BE2C (cell line): ENCODE measurements at regions not wholly inside any gene's neighbourhood (a gene's known extent, or its start where the extent isn't known, plus 50 kb on each side); places are given as distances from the start of the nearest gene placed in this dataset.

ENCODE experiments used
- DNase-seq: peaks from one replicate; pipeline ENCODE4 v3.0.0-alpha.2; 2020
- H3K27me3 ChIP-seq: fragments of 250-450 bp; sonication (Bioruptor Pico); 2 replicates; pipeline ENCODE4 v1.5.1; 2020; ENCODE audit warnings: mild to moderate bottlenecking
- H3K36me3 ChIP-seq: fragments of 250-450 bp; sonication (Bioruptor Pico); 2 replicates; pipeline ENCODE4 v1.5.1; 2020; ENCODE audit warnings: mild to moderate bottlenecking
- H3K4me1 ChIP-seq: fragments of 250-450 bp; sonication (Bioruptor Pico); 2 replicates; pipeline ENCODE4 v1.5.1; 2020
- H3K4me3 ChIP-seq: 2 replicates; pipeline ENCODE4 v1.5.1; 2011; ENCODE audit warnings: low read depth, low read length
- H3K9me3 ChIP-seq: fragments of 250-450 bp; sonication (Bioruptor Pico); 2 replicates; pipeline ENCODE4 v1.5.1; 2020
- CTCF ChIP-seq: IDR thresholded peaks from 2 replicates; pipeline ENCODE4 v1.5.1; 2012; ENCODE audit warnings: mild to moderate bottlenecking, low read depth, low read length

- no peak for TF ChIP-seq CTCF
- H3K27me3 ChIP-seq, result no peaks in the 10 kb centered on the region
- peak; percentile 35 for DNase-seq
- H3K9me3 ChIP-seq, result no peaks in the 10 kb centered on the region
- H3K4me3 ChIP-seq, result no peak overlapping the region
- H3K4me1 ChIP-seq, result peaks cover 9% of the 10 kb centered on the region
- H3K36me3 ChIP-seq, result no peaks in the 10 kb centered on the region
Measured at GRCh38 chr9:79969393-79970145, 397.8 kb downstream of the TLE4 start.

GRCh38 chr9:79968533-79968932 is 396.8 kb downstream of the TLE4 start:
- no peak for DNase-seq
- H3K9me3 ChIP-seq, result no peaks in the 10 kb centered on the region
- no peak for TF ChIP-seq CTCF
- H3K4me1 ChIP-seq, result peaks cover 9% of the 10 kb centered on the region
- no peak overlapping the region for H3K4me3 ChIP-seq
- no peaks in the 10 kb centered on the region for H3K36me3 ChIP-seq
- H3K27me3 ChIP-seq, result no peaks in the 10 kb centered on the region

- no peak overlapping the region for H3K4me3 ChIP-seq
- no peaks in the 10 kb centered on the region for H3K9me3 ChIP-seq
- no peak for TF ChIP-seq CTCF
- no peaks in the 10 kb centered on the region for H3K4me1 ChIP-seq
- DNase-seq, result no peak
- no peaks in the 10 kb centered on the region for H3K27me3 ChIP-seq
- no peaks in the 10 kb centered on the region for H3K36me3 ChIP-seq
Measured at GRCh38 chr9:79962836-79963235, 391.1 kb downstream of the TLE4 start.

GRCh38 chr9:79962150-79962549 is 390.4 kb downstream of the TLE4 start:
- no peaks in the 10 kb centered on the region for H3K27me3 ChIP-seq
- TF ChIP-seq CTCF, result no peak
- H3K36me3 ChIP-seq, result no peaks in the 10 kb centered on the region
- no peak overlapping the region for H3K4me3 ChIP-seq
- no peak for DNase-seq
- no peaks in the 10 kb centered on the region for H3K9me3 ChIP-seq
- no peaks in the 10 kb centered on the region for H3K4me1 ChIP-seq

- DNase-seq, result peak; percentile 33
- Histone ChIP-seq H3K27me3 (no peaks in the 10 kb centered on the region), H3K4me1 (no peaks in the 10 kb centered on the region), H3K4me3 (no peak overlapping the region), H3K36me3 (no peaks in the 10 kb centered on the region), H3K9me3 (no peaks in the 10 kb centered on the region)
- TF ChIP-seq CTCF, result peak; percentile 52
Measured at GRCh38 chr9:79955300-79955699, 383.5 kb downstream of the TLE4 start.

GRCh38 chr9:79953908-79954307 is 382.1 kb downstream of the TLE4 start:
- Histone ChIP-seq H3K4me1 (no peaks in the 10 kb centered on the region), H3K36me3 (no peaks in the 10 kb centered on the region), H3K4me3 (no peak overlapping the region), H3K27me3 (no peaks in the 10 kb centered on the region), H3K9me3 (no peaks in the 10 kb centered on the region)
- DNase-seq, result no peak
- TF ChIP-seq CTCF, result no peak
